ENCODE measurements at regions not wholly inside any gene's neighbourhood (a gene's known extent, or its start where the extent isn't known, plus 50 kb on each side); places are given as distances from the start of the nearest gene placed in this dataset.
"Not testable (repeated sequence)": the region's sequence is repeated elsewhere in the genome, so short reads cannot be mapped to it uniquely, and the experiment has no call there.

- H3K4me3 ChIP-seq (ENCODE audit: low read depth, low read length): no peak overlapping the region
- peaks cover 55% of the 10 kb centered on the region for H3K27me3 ChIP-seq (ENCODE audit: control insufficient read depth, insufficient read depth, low read length)
- peaks cover 18% of the 10 kb centered on the region for H3K4me1 ChIP-seq (ENCODE audit: control insufficient read depth, insufficient read depth, low read length)
- H3K9ac ChIP-seq (ENCODE audit: low read depth, low read length): no peak overlapping the region
- no peak overlapping the region for H3K27ac ChIP-seq (ENCODE audit: low read depth, low read length)
- no peaks in the 10 kb centered on the region for H3K36me3 ChIP-seq (ENCODE audit: control insufficient read depth, insufficient read depth, low read length)
- H3K9me3 ChIP-seq (ENCODE audit: control insufficient read depth, insufficient read depth, low read length): no peaks in the 10 kb centered on the region
Measured at GRCh38 chr7:34357946-34358345, 300.1 kb upstream of the NPSR1 start.

GRCh38 chr7:34358578-34358977 is 299.4 kb upstream of the NPSR1 start:
- not testable (repeated sequence) for H3K9ac ChIP-seq (ENCODE audit: low read depth, low read length); H3K4me3 ChIP-seq (ENCODE audit: low read depth, low read length); H3K27ac ChIP-seq (ENCODE audit: low read depth, low read length); H3K9me3 ChIP-seq (ENCODE audit: control insufficient read depth, insufficient read depth, low read length); H3K36me3 ChIP-seq (ENCODE audit: control insufficient read depth, insufficient read depth, low read length)
- Histone ChIP-seq H3K27me3 (ENCODE audit: control insufficient read depth, insufficient read depth, low read length) (peaks cover 53% of the 10 kb centered on the region), H3K4me1 (ENCODE audit: control insufficient read depth, insufficient read depth, low read length) (peaks cover 18% of the 10 kb centered on the region)

GRCh38 chr7:34361663-34362250 is 296.3 kb upstream of the NPSR1 start:
- Histone ChIP-seq H3K36me3 (ENCODE audit: control insufficient read depth, insufficient read depth, low read length) (no peaks in the 10 kb centered on the region), H3K9ac (ENCODE audit: low read depth, low read length) (no peak overlapping the region), H3K27ac (ENCODE audit: low read depth, low read length) (no peak overlapping the region), H3K9me3 (ENCODE audit: control insufficient read depth, insufficient read depth, low read length) (no peaks in the 10 kb centered on the region), H3K4me3 (ENCODE audit: low read depth, low read length) (no peak overlapping the region), H3K4me1 (ENCODE audit: control insufficient read depth, insufficient read depth, low read length) (peaks cover 10% of the 10 kb centered on the region), H3K27me3 (ENCODE audit: control insufficient read depth, insufficient read depth, low read length) (peaks cover 23% of the 10 kb centered on the region)

GRCh38 chr7:34362621-34363020 is 295.4 kb upstream of the NPSR1 start:
- Histone ChIP-seq H3K36me3 (ENCODE audit: control insufficient read depth, insufficient read depth, low read length) (no peaks in the 10 kb centered on the region), H3K4me3 (ENCODE audit: low read depth, low read length) (no peak overlapping the region)

GRCh38 chr7:34364130-34364529 is 293.9 kb upstream of the NPSR1 start:
- no peak overlapping the region for H3K27ac ChIP-seq (ENCODE audit: low read depth, low read length)
- H3K9ac ChIP-seq (ENCODE audit: low read depth, low read length): no peak overlapping the region
- H3K9me3 ChIP-seq (ENCODE audit: control insufficient read depth, insufficient read depth, low read length): no peaks in the 10 kb centered on the region
- no peaks in the 10 kb centered on the region for H3K4me1 ChIP-seq (ENCODE audit: control insufficient read depth, insufficient read depth, low read length)
- no peaks in the 10 kb centered on the region for H3K36me3 ChIP-seq (ENCODE audit: control insufficient read depth, insufficient read depth, low read length)
- no peak overlapping the region for H3K4me3 ChIP-seq (ENCODE audit: low read depth, low read length)
- H3K27me3 ChIP-seq (ENCODE audit: control insufficient read depth, insufficient read depth, low read length): peaks cover 3% of the 10 kb centered on the region

More at GRCh38 chr7:34362621-34363020, 295.4 kb upstream of the NPSR1 start:
- H3K27me3 ChIP-seq (ENCODE audit: control insufficient read depth, insufficient read depth, low read length): peaks cover 18% of the 10 kb centered on the region
- peaks cover 2% of the 10 kb centered on the region for H3K4me1 ChIP-seq (ENCODE audit: control insufficient read depth, insufficient read depth, low read length)
- no peak overlapping the region for H3K27ac ChIP-seq (ENCODE audit: low read depth, low read length)
- no peaks in the 10 kb centered on the region for H3K9me3 ChIP-seq (ENCODE audit: control insufficient read depth, insufficient read depth, low read length)
- no peak overlapping the region for H3K9ac ChIP-seq (ENCODE audit: low read depth, low read length)

- Histone ChIP-seq H3K9me3 (ENCODE audit: control insufficient read depth, insufficient read depth, low read length) (no peaks in the 10 kb centered on the region), H3K36me3 (ENCODE audit: control insufficient read depth, insufficient read depth, low read length) (no peaks in the 10 kb centered on the region)
Measured at GRCh38 chr7:34365011-34365410, 293.0 kb upstream of the NPSR1 start.

GRCh38 chr7:34365611-34366010 is 292.4 kb upstream of the NPSR1 start:
- Histone ChIP-seq H3K4me1 (ENCODE audit: control insufficient read depth, insufficient read depth, low read length) (no peaks in the 10 kb centered on the region), H3K27ac (ENCODE audit: low read depth, low read length) (no peak overlapping the region), H3K36me3 (ENCODE audit: control insufficient read depth, insufficient read depth, low read length) (no peaks in the 10 kb centered on the region), H3K9me3 (ENCODE audit: control insufficient read depth, insufficient read depth, low read length) (no peaks in the 10 kb centered on the region), H3K4me3 (ENCODE audit: low read depth, low read length) (no peak overlapping the region), H3K27me3 (ENCODE audit: control insufficient read depth, insufficient read depth, low read length) (no peaks in the 10 kb centered on the region), H3K9ac (ENCODE audit: low read depth, low read length) (no peak overlapping the region)

More at GRCh38 chr7:34365011-34365410, 293.0 kb upstream of the NPSR1 start:
- no peak overlapping the region for H3K4me3 ChIP-seq (ENCODE audit: low read depth, low read length)
- no peaks in the 10 kb centered on the region for H3K4me1 ChIP-seq (ENCODE audit: control insufficient read depth, insufficient read depth, low read length)
- no peak overlapping the region for H3K9ac ChIP-seq (ENCODE audit: low read depth, low read length)
- H3K27me3 ChIP-seq (ENCODE audit: control insufficient read depth, insufficient read depth, low read length): no peaks in the 10 kb centered on the region
- H3K27ac ChIP-seq (ENCODE audit: low read depth, low read length): no peak overlapping the region

GRCh38 chr7:34371922-34372321 is 286.1 kb upstream of the NPSR1 start:
- H3K36me3 ChIP-seq (ENCODE audit: control insufficient read depth, insufficient read depth, low read length): no peaks in the 10 kb centered on the region
- H3K9ac ChIP-seq (ENCODE audit: low read depth, low read length): no peak overlapping the region
- no peak overlapping the region for H3K4me3 ChIP-seq (ENCODE audit: low read depth, low read length)
- no peak overlapping the region for H3K27ac ChIP-seq (ENCODE audit: low read depth, low read length)
- H3K27me3 ChIP-seq (ENCODE audit: control insufficient read depth, insufficient read depth, low read length): no peaks in the 10 kb centered on the region
- no peaks in the 10 kb centered on the region for H3K4me1 ChIP-seq (ENCODE audit: control insufficient read depth, insufficient read depth, low read length)
- no peaks in the 10 kb centered on the region for H3K9me3 ChIP-seq (ENCODE audit: control insufficient read depth, insufficient read depth, low read length)

- Histone ChIP-seq H3K4me3 (ENCODE audit: low read depth, low read length) (no peak overlapping the region), H3K36me3 (ENCODE audit: control insufficient read depth, insufficient read depth, low read length) (no peaks in the 10 kb centered on the region), H3K9me3 (ENCODE audit: control insufficient read depth, insufficient read depth, low read length) (no peaks in the 10 kb centered on the region), H3K9ac (ENCODE audit: low read depth, low read length) (no peak overlapping the region), H3K27me3 (ENCODE audit: control insufficient read depth, insufficient read depth, low read length) (no peaks in the 10 kb centered on the region), H3K27ac (ENCODE audit: low read depth, low read length) (no peak overlapping the region), H3K4me1 (ENCODE audit: control insufficient read depth, insufficient read depth, low read length) (no peaks in the 10 kb centered on the region)
Measured at GRCh38 chr7:34373940-34374339, 284.1 kb upstream of the NPSR1 start.

GRCh38 chr7:34382166-34382893 is 275.7 kb upstream of the NPSR1 start:
- Histone ChIP-seq H3K9ac (ENCODE audit: low read depth, low read length) (no peak overlapping the region), H3K36me3 (ENCODE audit: control insufficient read depth, insufficient read depth, low read length) (no peaks in the 10 kb centered on the region), H3K27ac (ENCODE audit: low read depth, low read length) (no peak overlapping the region), H3K9me3 (ENCODE audit: control insufficient read depth, insufficient read depth, low read length) (peaks cover 24% of the 10 kb centered on the region), H3K4me3 (ENCODE audit: low read depth, low read length) (peak overlapping the region; percentile 5; the same call in 1 of the 2 replicates), H3K4me1 (ENCODE audit: control insufficient read depth, insufficient read depth, low read length) (peaks cover 7% of the 10 kb centered on the region; the same call in 1 of the 2 replicates), H3K27me3 (ENCODE audit: control insufficient read depth, insufficient read depth, low read length) (no peaks in the 10 kb centered on the region)

- Histone ChIP-seq H3K9me3 (ENCODE audit: control insufficient read depth, insufficient read depth, low read length) (peaks cover 24% of the 10 kb centered on the region), H3K4me3 (ENCODE audit: low read depth, low read length) (no peak overlapping the region), H3K9ac (ENCODE audit: low read depth, low read length) (no peak overlapping the region), H3K27ac (ENCODE audit: low read depth, low read length) (no peak overlapping the region), H3K36me3 (ENCODE audit: control insufficient read depth, insufficient read depth, low read length) (no peaks in the 10 kb centered on the region), H3K27me3 (ENCODE audit: control insufficient read depth, insufficient read depth, low read length) (no peaks in the 10 kb centered on the region), H3K4me1 (ENCODE audit: control insufficient read depth, insufficient read depth, low read length) (peaks cover 10% of the 10 kb centered on the region; the same call in 1 of the 2 replicates)
Measured at GRCh38 chr7:34385384-34385783, 272.6 kb upstream of the NPSR1 start.

Data from HUES48 (cell line).